Activated CD8-positive, alpha-beta T cell treated with anti-CD3 and anti-CD28 coated beads, Interleukin-2, amount 10 ng/mL, durations not matched to agents 7 days and 5 days (primary cell): ENCODE measurements at regions not wholly inside any gene's neighbourhood (a gene's known extent, or its start where the extent isn't known, plus 50 kb on each side); places are given as distances from the start of the nearest gene placed in this dataset.

Experiments
- ATAC-seq: fragments of 150-1000 bp; cut with Tn5 transposase; one replicate; pipeline ENCODE4 v1.10.0; 2021; ENCODE audit warnings: moderate library complexity
- CTCF ChIA-PET: fragments of 350-600 bp; sonication (Branson Sonifier 250); formaldehyde crosslinking; loops from one replicate; lab custom pipeline; 2021; ENCODE audit warnings: antibody characterized with exemption; lab: Charles Lee
- POLR2A ChIA-PET: fragments of 350-600 bp; sonication (Branson Sonifier 250); formaldehyde crosslinking; loops from one replicate; lab custom pipeline; 2021; ENCODE audit warnings: antibody characterized with exemption; lab: Charles Lee
- DNase-seq: peaks from one replicate; pipeline ENCODE4 v3.0.0-alpha.2; 2020
- H3K27ac Mint-ChIP-seq: one replicate; pipeline ENCODE4 v1.8.0; 2021; ENCODE audit warnings: mild to moderate bottlenecking, mixed read lengths
- H3K27me3 Mint-ChIP-seq: one replicate; pipeline ENCODE4 v1.8.0; 2021; ENCODE audit warnings: low read depth, mixed read lengths
- H3K36me3 Mint-ChIP-seq: one replicate; pipeline ENCODE4 v1.8.0; 2021; ENCODE audit warnings: low read depth, mixed read lengths
- H3K4me1 Mint-ChIP-seq: one replicate; pipeline ENCODE4 v1.8.0; 2021; ENCODE audit warnings: low read depth, mixed read lengths
- H3K4me3 Mint-ChIP-seq: one replicate; pipeline ENCODE4 v1.8.0; 2021; ENCODE audit warnings: mild to moderate bottlenecking, mixed read lengths
- H3K9me3 Mint-ChIP-seq: one replicate; pipeline ENCODE4 v1.8.0; 2022; ENCODE audit warnings: mixed read lengths; ENCODE audit not compliant: insufficient read depth

- Mint-ChIP-seq H3K9me3 (no peaks in the 10 kb centered on the region), H3K36me3 (no peaks in the 10 kb centered on the region), H3K27ac (no peak overlapping the region), H3K4me1 (no peaks in the 10 kb centered on the region), H3K4me3 (no peak overlapping the region), H3K27me3 (no peaks in the 10 kb centered on the region)
- CTCF ChIA-PET = no interaction called here
- POLR2A ChIA-PET = no interaction called here
- DNase-seq (no peak), ATAC-seq (no peak)
Measured at GRCh38 chr20:11261533-11262000, 587.8 kb upstream of the JAG1 start.

GRCh38 chr20:11266571-11266970 lies 592.8 kb upstream of the JAG1 start:
- Mint-ChIP-seq H3K9me3 (no peaks in the 10 kb centered on the region), H3K4me1 (no peaks in the 10 kb centered on the region), H3K36me3 (no peaks in the 10 kb centered on the region), H3K27ac (no peak overlapping the region), H3K4me3 (no peak overlapping the region), H3K27me3 (no peaks in the 10 kb centered on the region)
- ATAC-seq (no peak), DNase-seq (no peak)
- CTCF ChIA-PET = no interaction called here
- POLR2A ChIA-PET = interaction anchor here (0.6 kb wide), 1 partner anchor 1656 kb away, joined by 3 read pairs; no protein-coding TSS in a partner anchor

GRCh38 chr20:11267131-11267761 lies 593.4 kb upstream of the JAG1 start:
- Mint-ChIP-seq H3K27me3 (no peaks in the 10 kb centered on the region), H3K4me3 (no peak overlapping the region), H3K9me3 (no peaks in the 10 kb centered on the region), H3K27ac (no peak overlapping the region), H3K4me1 (no peaks in the 10 kb centered on the region), H3K36me3 (no peaks in the 10 kb centered on the region)
- no peak for DNase-seq
- ChIA-PET CTCF (no interaction called here), POLR2A (interaction anchor here (0.6 kb wide), 1 partner anchor 1657 kb away, joined by 3 read pairs; no protein-coding TSS in a partner anchor)
- no peak for ATAC-seq

GRCh38 chr20:11267762-11268335 lies 594.0 kb upstream of the JAG1 start:
- ATAC-seq = no peak
- Mint-ChIP-seq H3K4me1 (no peaks in the 10 kb centered on the region), H3K4me3 (no peak overlapping the region), H3K9me3 (no peaks in the 10 kb centered on the region), H3K27me3 (no peaks in the 10 kb centered on the region), H3K27ac (no peak overlapping the region), H3K36me3 (no peaks in the 10 kb centered on the region)
- DNase-seq = no peak
- POLR2A ChIA-PET = no interaction called here
- CTCF ChIA-PET = no interaction called here

GRCh38 chr20:11270566-11270965 lies 596.8 kb upstream of the JAG1 start:
- no peak for DNase-seq
- Mint-ChIP-seq H3K4me3 (no peak overlapping the region), H3K9me3 (no peaks in the 10 kb centered on the region), H3K36me3 (no peaks in the 10 kb centered on the region), H3K27ac (no peak overlapping the region), H3K27me3 (no peaks in the 10 kb centered on the region), H3K4me1 (no peaks in the 10 kb centered on the region)
- ChIA-PET POLR2A (no interaction called here), CTCF (no interaction called here)
- no peak for ATAC-seq

GRCh38 chr20:11271319-11271718 lies 597.5 kb upstream of the JAG1 start:
- ChIA-PET POLR2A (no interaction called here), CTCF (no interaction called here)
- Mint-ChIP-seq H3K36me3 (no peaks in the 10 kb centered on the region), H3K4me1 (no peaks in the 10 kb centered on the region), H3K27ac (no peak overlapping the region), H3K4me3 (no peak overlapping the region), H3K9me3 (no peaks in the 10 kb centered on the region), H3K27me3 (no peaks in the 10 kb centered on the region)
- no peak for ATAC-seq
- no peak for DNase-seq

- no peaks in the 10 kb centered on the region for H3K27me3 Mint-ChIP-seq
- H3K27ac Mint-ChIP-seq = no peak overlapping the region
- no peaks in the 10 kb centered on the region for H3K36me3 Mint-ChIP-seq
- H3K4me3 Mint-ChIP-seq = no peak overlapping the region
- ChIA-PET POLR2A (no interaction called here), CTCF (no interaction called here)
- no peaks in the 10 kb centered on the region for H3K4me1 Mint-ChIP-seq
- H3K9me3 Mint-ChIP-seq = no peaks in the 10 kb centered on the region
- DNase-seq (no peak), ATAC-seq (no peak)
Measured at GRCh38 chr20:11271920-11272594, 598.3 kb upstream of the JAG1 start.

- no peaks in the 10 kb centered on the region for H3K4me1 Mint-ChIP-seq
- H3K27me3 Mint-ChIP-seq = no peaks in the 10 kb centered on the region
Measured at GRCh38 chr20:11274141-11274594, 600.4 kb upstream of the JAG1 start.

GRCh38 chr20:11275740-11276139 lies 601.9 kb upstream of the JAG1 start:
- ATAC-seq (no peak), DNase-seq (no peak)
- Mint-ChIP-seq H3K4me1 (no peaks in the 10 kb centered on the region), H3K27me3 (no peaks in the 10 kb centered on the region), H3K9me3 (no peaks in the 10 kb centered on the region), H3K4me3 (no peak overlapping the region), H3K27ac (no peak overlapping the region), H3K36me3 (no peaks in the 10 kb centered on the region)
- ChIA-PET POLR2A (no interaction called here), CTCF (no interaction called here)

More at GRCh38 chr20:11274141-11274594, 600.4 kb upstream of the JAG1 start:
- DNase-seq (no peak), ATAC-seq (no peak)
- H3K9me3 Mint-ChIP-seq = no peaks in the 10 kb centered on the region
- no peaks in the 10 kb centered on the region for H3K36me3 Mint-ChIP-seq
- CTCF ChIA-PET = no interaction called here
- no peak overlapping the region for H3K27ac Mint-ChIP-seq
- POLR2A ChIA-PET = no interaction called here
- no peak overlapping the region for H3K4me3 Mint-ChIP-seq

- H3K27me3 Mint-ChIP-seq = no peaks in the 10 kb centered on the region
- no peak overlapping the region for H3K4me3 Mint-ChIP-seq
- no peak for ATAC-seq
- POLR2A ChIA-PET = no interaction called here
- no peak for DNase-seq
- no peaks in the 10 kb centered on the region for H3K9me3 Mint-ChIP-seq
- CTCF ChIA-PET = no interaction called here
- H3K36me3 Mint-ChIP-seq = no peaks in the 10 kb centered on the region
- H3K27ac Mint-ChIP-seq = no peak overlapping the region
- H3K4me1 Mint-ChIP-seq = no peaks in the 10 kb centered on the region
Measured at GRCh38 chr20:11277170-11277569, 603.4 kb upstream of the JAG1 start.

- Mint-ChIP-seq H3K4me1 (no peaks in the 10 kb centered on the region), H3K27ac (no peak overlapping the region), H3K9me3 (no peaks in the 10 kb centered on the region), H3K36me3 (no peaks in the 10 kb centered on the region), H3K27me3 (no peaks in the 10 kb centered on the region), H3K4me3 (no peak overlapping the region)
- DNase-seq (no peak), ATAC-seq (no peak)
- CTCF ChIA-PET = no interaction called here
- POLR2A ChIA-PET = no interaction called here
Measured at GRCh38 chr20:11277858-11278257, 604.1 kb upstream of the JAG1 start.

- ATAC-seq (no peak), DNase-seq (no peak)
- no peak overlapping the region for H3K27ac Mint-ChIP-seq
- POLR2A ChIA-PET = no interaction called here
- CTCF ChIA-PET = no interaction called here
- no peaks in the 10 kb centered on the region for H3K27me3 Mint-ChIP-seq
- H3K36me3 Mint-ChIP-seq = no peaks in the 10 kb centered on the region
- no peaks in the 10 kb centered on the region for H3K4me1 Mint-ChIP-seq
- H3K9me3 Mint-ChIP-seq = no peaks in the 10 kb centered on the region
- H3K4me3 Mint-ChIP-seq = no peak overlapping the region
Measured at GRCh38 chr20:11278461-11278860, 604.7 kb upstream of the JAG1 start.
